ENCODE measurements at regions not wholly inside any gene's neighbourhood (a gene's known extent, or its start where the extent isn't known, plus 50 kb on each side); places are given as distances from the start of the nearest gene placed in this dataset.

DNA sequence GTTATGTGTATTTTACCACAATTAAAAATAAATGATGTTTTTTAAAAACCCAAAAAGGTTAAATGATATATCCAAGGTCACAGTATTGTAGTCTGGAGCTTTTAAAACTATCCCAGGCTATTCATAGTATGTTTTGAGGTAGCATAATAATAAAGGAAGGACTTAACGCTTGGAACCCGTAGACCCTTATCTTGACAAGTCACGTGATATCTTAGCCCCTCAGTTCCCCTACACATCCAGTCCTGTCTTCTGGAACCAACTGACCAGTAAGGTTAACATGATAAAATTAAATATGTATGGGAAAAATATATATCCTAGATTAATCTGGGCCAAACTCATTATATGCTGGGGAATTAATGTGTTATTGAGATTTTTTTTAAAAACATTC, 142.2 kb downstream of the RXFP2 start:
- WGBS, 2 donors: 91 to 93% methylated on average over 3 of the region's 3 CpGs
- H3K27ac ChIP-seq: no peak overlapping the region

DNA sequence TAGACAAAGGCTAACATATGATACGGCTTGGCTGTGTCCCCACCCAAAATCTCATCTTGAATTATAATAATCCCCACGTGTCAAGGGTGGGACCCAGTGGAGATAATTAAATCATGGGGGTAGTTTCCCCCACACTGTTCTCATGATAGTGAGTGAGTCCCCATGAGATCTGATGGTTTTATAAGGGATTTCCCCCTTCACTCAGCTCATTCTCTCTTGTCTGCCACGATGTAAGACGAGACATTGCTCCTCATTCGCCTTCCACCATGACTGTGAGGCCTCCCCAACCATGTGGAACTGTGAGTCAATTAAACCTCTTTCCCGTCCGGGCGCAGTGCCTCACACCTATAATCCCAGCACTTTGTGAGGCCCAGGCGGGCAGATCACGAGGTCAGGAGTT, 143.5 kb downstream of the RXFP2 start:
- intact Hi-C loops (cut with DNase I): no loop called here
- 83 to 87% methylated on average over 10 of the region's 10 CpGs for WGBS, 2 donors

More for the DNA sequence above, 142.2 kb downstream of the RXFP2 start:
- intact Hi-C loops (cut with DNase I): no loop called here
- H3K36me3 ChIP-seq: no peaks in the 10 kb centered on the region
- TF ChIP-seq, protein P1, sequence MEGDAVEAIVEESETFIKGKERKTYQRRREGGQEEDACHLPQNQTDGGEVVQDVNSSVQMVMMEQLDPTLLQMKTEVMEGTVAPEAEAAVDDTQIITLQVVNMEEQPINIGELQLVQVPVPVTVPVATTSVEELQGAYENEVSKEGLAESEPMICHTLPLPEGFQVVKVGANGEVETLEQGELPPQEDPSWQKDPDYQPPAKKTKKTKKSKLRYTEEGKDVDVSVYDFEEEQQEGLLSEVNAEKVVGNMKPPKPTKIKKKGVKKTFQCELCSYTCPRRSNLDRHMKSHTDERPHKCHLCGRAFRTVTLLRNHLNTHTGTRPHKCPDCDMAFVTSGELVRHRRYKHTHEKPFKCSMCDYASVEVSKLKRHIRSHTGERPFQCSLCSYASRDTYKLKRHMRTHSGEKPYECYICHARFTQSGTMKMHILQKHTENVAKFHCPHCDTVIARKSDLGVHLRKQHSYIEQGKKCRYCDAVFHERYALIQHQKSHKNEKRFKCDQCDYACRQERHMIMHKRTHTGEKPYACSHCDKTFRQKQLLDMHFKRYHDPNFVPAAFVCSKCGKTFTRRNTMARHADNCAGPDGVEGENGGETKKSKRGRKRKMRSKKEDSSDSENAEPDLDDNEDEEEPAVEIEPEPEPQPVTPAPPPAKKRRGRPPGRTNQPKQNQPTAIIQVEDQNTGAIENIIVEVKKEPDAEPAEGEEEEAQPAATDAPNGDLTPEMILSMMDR (IDR thresholded peaks at IDR 0.05): no peak
- no peak for TF ChIP-seq POLR2A (IDR thresholded peaks at IDR 0.05)
- no peak for DNase-seq
- no peaks in the 10 kb centered on the region for H3K27me3 ChIP-seq
- no peak overlapping the region for H3K4me3 ChIP-seq (replicated peaks in 1 of 3)
- H3K4me1 ChIP-seq: peaks cover 7 to 10% of the 10 kb centered on the region in 2 donors
- no peaks in the 10 kb centered on the region for H3K9me3 ChIP-seq

DNA sequence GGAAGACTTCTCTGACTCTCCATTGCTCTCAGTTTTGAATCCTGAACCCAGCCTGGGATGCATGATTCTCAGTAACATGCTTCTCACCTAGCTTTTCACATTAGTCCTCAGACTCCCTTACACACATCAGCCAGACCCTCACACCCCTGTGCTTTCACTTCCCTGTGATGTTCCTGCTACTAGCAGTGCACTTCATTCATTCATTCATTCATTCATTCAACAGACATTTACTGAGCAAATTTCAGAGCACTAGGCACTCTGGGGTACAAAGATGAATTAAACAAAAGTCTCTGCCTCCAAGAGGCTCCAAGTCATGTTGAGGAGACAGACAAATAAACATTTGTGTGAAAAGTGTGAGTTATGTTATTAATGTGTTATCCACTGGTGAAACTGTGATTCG, 145.2 kb downstream of the RXFP2 start:
- WGBS, 2 donors: 83 to 97% methylated on average over 1 of the region's 1 CpG
- intact Hi-C loops (cut with DNase I): no loop called here
- Histone ChIP-seq H3K36me3 (no peaks in the 10 kb centered on the region), H3K27ac (no peak overlapping the region), H3K4me3 (replicated peaks in 1 of 3) (no peak overlapping the region), H3K4me1 (peaks cover 8 to 10% of the 10 kb centered on the region in 2 donors), H3K27me3 (no peaks in the 10 kb centered on the region), H3K9me3 (no peaks in the 10 kb centered on the region)
- TF ChIP-seq POLR2A (IDR thresholded peaks at IDR 0.05): no peak
- TF ChIP-seq, protein P1 (IDR thresholded peaks at IDR 0.05): no peak
- no peak for DNase-seq

More for the DNA sequence above, 143.5 kb downstream of the RXFP2 start:
- Histone ChIP-seq H3K4me3 (replicated peaks in 1 of 3) (no peak overlapping the region), H3K36me3 (no peaks in the 10 kb centered on the region), H3K27me3 (no peaks in the 10 kb centered on the region), H3K27ac (peak overlapping the region in 1 of 3 donors; percentile 3), H3K4me1 (peaks cover 8 to 10% of the 10 kb centered on the region in 2 donors), H3K9me3 (no peaks in the 10 kb centered on the region)
- no peak for DNase-seq
- TF ChIP-seq POLR2A (IDR thresholded peaks at IDR 0.05): no peak
- TF ChIP-seq, protein P1 (IDR thresholded peaks at IDR 0.05): no peak

DNA sequence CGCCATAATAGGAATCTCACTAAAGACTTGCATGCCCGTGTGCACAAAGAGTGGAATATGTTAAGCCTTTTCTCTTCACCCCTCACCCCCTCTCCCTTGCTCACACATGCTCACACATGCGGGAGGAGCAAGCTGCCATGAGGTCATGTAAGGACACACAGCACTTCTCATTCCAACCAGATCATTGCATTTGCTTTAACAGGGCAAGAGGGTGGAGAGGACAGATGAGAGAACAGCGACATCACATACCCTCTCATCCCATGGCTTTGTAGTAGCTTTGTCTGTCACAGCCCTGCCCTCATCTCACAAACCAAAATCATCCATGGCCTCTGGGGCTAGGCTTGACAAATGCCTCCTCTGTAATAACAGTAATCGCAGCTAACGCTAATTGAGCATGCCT, 145.6 kb upstream of the FRY start:
- Histone ChIP-seq H3K9me3 (no peaks in the 10 kb centered on the region), H3K36me3 (no peaks in the 10 kb centered on the region), H3K27me3 (no peaks in the 10 kb centered on the region), H3K27ac (no peak overlapping the region), H3K4me3 (replicated peaks in 1 of 3) (no peak overlapping the region), H3K4me1 (peaks cover 9 to 10% of the 10 kb centered on the region in 2 donors)
- WGBS, 2 donors: 28 to 61% methylated on average over 6 of the region's 6 CpGs
- intact Hi-C loops (cut with DNase I): no loop called here
- TF ChIP-seq POLR2A (IDR thresholded peaks at IDR 0.05): no peak
- TF ChIP-seq, protein P1 (IDR thresholded peaks at IDR 0.05): no peak
- peak; percentile 12 to 13 for DNase-seq

DNA sequence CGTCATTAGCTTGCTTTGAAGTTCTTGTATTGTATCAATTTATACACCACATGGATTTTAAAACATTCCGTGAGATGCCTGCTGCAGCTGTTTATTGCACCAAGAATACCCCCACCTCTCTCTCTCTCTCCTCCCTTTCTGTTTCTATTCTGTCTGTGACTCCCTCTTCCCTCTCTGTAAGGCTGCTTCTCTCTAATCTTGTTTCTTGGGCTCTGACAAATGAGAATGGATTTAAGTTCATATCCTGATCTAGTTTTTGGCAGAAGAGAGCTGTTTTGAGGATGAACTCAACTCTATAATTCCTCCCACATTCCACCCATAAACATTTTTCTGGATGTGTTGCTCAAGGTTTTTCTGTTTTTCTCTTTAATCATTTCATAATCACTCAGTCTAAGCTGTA, 144.3 kb upstream of the FRY start:
- Histone ChIP-seq H3K36me3 (no peaks in the 10 kb centered on the region), H3K9me3 (no peaks in the 10 kb centered on the region), H3K4me3 (replicated peaks in 1 of 3) (no peak overlapping the region), H3K27me3 (no peaks in the 10 kb centered on the region), H3K4me1 (peaks cover 13 to 20% of the 10 kb centered on the region in 2 donors), H3K27ac (no peak overlapping the region)
- 83% methylated on average over 2 of the region's 2 CpGs for WGBS, 2 donors
- TF ChIP-seq, protein P1 (IDR thresholded peaks at IDR 0.05): no peak
- no peak for TF ChIP-seq POLR2A (IDR thresholded peaks at IDR 0.05)
- intact Hi-C loops (cut with DNase I): no loop called here
- DNase-seq: no peak
